Liver (tissue), 2 donors: ENCODE measurements at regions not wholly inside any gene's neighbourhood (a gene's known extent, or its start where the extent isn't known, plus 50 kb on each side); places are given as distances from the start of the nearest gene placed in this dataset.
"Not testable (repeated sequence)": the region's sequence is repeated elsewhere in the genome, so short reads cannot be mapped to it uniquely, and the experiment has no call there.

ENCODE experiments used
- MAX ChIP-seq: IDR thresholded peaks from 2 replicates; pipeline ENCODE4 v1.6.1; 2016; ENCODE audit warnings: antibody characterized with exemption
- TF ChIP-seq, protein P1 (sequence below): IDR thresholded peaks from 2 replicates; pipeline ENCODE4 v1.6.1; 2016; ENCODE audit warnings: antibody characterized with exemption, mild to moderate bottlenecking
- TF ChIP-seq, protein P2 (sequence below): fragments of 150-350 bp; IDR thresholded peaks from 2 replicates; pipeline ENCODE4 v1.5.1; 2017; ENCODE audit warnings: improper control_type of control experiment, low read depth, low read length; ENCODE audit not compliant: missing input control
- donor health status: healthy.

DNA sequence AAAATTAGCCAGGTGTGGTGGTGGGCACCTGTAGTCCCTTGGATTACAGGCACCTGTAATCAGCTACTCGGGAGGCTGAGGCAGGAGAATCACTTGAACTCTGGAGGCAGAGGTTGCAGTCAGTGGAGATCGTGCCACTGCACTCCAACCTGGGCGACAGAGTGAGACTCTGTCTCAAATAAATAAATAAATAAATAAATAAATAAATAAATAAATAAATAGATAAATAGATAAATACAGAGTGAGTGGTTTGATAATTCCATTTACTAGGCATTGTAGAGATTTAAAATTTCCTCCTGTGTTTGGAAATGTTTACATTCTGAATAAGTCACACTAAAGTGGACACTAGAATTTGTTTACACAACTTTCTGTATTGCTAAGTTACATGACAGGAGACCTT, 504.4 kb upstream of the SEL1L start:
- TF ChIP-seq, protein P1, sequence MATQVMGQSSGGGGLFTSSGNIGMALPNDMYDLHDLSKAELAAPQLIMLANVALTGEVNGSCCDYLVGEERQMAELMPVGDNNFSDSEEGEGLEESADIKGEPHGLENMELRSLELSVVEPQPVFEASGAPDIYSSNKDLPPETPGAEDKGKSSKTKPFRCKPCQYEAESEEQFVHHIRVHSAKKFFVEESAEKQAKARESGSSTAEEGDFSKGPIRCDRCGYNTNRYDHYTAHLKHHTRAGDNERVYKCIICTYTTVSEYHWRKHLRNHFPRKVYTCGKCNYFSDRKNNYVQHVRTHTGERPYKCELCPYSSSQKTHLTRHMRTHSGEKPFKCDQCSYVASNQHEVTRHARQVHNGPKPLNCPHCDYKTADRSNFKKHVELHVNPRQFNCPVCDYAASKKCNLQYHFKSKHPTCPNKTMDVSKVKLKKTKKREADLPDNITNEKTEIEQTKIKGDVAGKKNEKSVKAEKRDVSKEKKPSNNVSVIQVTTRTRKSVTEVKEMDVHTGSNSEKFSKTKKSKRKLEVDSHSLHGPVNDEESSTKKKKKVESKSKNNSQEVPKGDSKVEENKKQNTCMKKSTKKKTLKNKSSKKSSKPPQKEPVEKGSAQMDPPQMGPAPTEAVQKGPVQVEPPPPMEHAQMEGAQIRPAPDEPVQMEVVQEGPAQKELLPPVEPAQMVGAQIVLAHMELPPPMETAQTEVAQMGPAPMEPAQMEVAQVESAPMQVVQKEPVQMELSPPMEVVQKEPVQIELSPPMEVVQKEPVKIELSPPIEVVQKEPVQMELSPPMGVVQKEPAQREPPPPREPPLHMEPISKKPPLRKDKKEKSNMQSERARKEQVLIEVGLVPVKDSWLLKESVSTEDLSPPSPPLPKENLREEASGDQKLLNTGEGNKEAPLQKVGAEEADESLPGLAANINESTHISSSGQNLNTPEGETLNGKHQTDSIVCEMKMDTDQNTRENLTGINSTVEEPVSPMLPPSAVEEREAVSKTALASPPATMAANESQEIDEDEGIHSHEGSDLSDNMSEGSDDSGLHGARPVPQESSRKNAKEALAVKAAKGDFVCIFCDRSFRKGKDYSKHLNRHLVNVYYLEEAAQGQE = not testable (repeated sequence)
- TF ChIP-seq, protein P2, sequence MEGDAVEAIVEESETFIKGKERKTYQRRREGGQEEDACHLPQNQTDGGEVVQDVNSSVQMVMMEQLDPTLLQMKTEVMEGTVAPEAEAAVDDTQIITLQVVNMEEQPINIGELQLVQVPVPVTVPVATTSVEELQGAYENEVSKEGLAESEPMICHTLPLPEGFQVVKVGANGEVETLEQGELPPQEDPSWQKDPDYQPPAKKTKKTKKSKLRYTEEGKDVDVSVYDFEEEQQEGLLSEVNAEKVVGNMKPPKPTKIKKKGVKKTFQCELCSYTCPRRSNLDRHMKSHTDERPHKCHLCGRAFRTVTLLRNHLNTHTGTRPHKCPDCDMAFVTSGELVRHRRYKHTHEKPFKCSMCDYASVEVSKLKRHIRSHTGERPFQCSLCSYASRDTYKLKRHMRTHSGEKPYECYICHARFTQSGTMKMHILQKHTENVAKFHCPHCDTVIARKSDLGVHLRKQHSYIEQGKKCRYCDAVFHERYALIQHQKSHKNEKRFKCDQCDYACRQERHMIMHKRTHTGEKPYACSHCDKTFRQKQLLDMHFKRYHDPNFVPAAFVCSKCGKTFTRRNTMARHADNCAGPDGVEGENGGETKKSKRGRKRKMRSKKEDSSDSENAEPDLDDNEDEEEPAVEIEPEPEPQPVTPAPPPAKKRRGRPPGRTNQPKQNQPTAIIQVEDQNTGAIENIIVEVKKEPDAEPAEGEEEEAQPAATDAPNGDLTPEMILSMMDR = not testable (repeated sequence)
- not testable (repeated sequence) for TF ChIP-seq MAX
